GM21786 (cell line): ENCODE measurements at regions not wholly inside any gene's neighbourhood (a gene's known extent, or its start where the extent isn't known, plus 50 kb on each side); places are given as distances from the start of the nearest gene placed in this dataset.
"Not testable (repeated sequence)": the region's sequence is repeated elsewhere in the genome, so short reads cannot be mapped to it uniquely, and the experiment has no call there.

Experiments used
- ATAC-seq: cut with Tn5 transposase; IDR thresholded peaks from one replicate; pipeline ENCODE4 v1.9.1; 2021; ENCODE audit not compliant: unreplicated experiment

DNA sequence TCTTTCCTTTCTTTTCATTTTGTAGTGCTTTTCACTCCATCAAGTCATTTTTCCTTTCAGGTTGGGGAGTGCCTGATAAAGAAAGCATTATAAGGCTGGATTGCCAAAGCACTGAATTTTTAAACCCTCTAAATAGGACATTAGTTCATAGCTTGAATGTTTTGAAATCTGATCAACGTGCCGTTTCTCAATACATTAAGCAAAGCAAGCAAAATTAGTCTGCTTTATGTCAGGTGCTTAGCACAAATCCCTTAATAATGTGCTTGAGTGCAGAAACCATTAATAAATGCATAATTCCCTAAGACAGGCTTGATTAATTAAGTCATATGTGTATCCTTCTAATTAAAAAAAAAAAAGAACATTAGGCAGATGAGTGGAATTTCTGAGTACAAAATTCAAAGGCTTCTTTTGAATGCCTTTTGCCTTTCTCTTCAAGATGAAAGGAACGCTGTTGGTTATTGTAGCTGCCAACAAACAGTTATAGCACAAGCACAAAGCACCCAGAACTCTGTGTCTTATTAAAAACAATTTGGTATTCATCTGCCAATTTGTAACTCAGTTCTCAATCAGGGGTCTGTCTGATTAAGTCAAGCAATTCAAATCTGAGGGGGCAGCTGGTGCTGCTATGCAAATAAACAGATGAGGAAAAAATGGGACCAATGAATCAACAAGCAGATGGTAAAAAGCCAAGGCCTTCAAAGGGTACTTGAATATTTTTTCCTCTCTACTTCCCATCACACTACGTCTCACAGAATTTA is 233.7 kb downstream of the TLE1 start:
- ATAC-seq: no peak

DNA sequence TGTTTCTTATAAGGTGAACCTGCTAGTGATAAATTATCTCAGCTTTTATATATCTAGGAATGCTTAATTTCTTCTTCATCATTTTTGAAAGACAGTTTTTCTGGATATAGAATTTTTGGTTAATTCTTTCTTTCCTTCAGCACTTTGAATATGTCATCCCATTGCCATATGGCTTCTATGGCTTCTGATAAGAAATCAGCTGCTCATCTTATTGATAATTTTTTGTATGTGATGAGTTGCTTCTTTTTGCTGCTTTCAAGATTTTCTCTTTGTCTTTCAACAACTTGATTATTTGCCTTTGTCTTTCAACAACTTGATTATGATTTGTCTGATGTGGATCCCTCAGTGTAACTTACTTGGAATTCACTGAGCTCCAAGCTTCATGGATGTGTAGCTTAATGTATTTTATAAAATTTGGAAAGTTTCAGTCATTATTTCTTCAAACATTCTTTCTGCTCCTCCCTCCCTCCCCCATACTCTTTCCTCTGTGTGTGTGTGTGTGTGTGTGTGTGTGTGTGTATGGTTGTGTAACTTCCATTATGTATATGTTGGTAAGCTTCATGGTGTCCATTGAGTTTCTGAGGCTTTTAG is 243.9 kb downstream of the TLE1 start:
- ATAC-seq: no peak

- no peak for ATAC-seq
These were observed 257.7 kb downstream of the TLE1 start for GRCh38 chr9:81431641-81432040.

DNA sequence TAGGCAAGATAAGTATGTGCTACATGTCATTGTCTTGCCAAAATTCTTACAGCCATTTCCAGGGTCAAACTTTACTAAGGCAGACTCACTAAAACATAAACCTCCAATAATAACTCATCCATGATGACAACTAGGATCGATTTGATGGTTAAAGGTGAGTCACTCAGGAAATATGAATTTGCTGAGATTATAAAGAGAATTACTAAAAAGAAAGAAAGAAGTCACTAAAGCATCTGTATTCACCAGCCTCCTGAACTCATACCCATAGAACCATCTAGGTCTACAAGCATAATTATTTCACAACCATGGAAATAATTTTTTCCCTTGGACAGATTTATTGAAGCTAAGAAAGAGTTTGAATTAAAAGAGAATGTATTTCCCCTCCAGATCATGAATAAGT is 258.6 kb downstream of the TLE1 start:
- no peak for ATAC-seq

GRCh38 chr9:81427870-81428269 is 261.5 kb downstream of the TLE1 start:
- ATAC-seq: no peak

GRCh38 chr9:81424431-81424830 is 264.9 kb downstream of the TLE1 start:
- ATAC-seq: no peak

DNA sequence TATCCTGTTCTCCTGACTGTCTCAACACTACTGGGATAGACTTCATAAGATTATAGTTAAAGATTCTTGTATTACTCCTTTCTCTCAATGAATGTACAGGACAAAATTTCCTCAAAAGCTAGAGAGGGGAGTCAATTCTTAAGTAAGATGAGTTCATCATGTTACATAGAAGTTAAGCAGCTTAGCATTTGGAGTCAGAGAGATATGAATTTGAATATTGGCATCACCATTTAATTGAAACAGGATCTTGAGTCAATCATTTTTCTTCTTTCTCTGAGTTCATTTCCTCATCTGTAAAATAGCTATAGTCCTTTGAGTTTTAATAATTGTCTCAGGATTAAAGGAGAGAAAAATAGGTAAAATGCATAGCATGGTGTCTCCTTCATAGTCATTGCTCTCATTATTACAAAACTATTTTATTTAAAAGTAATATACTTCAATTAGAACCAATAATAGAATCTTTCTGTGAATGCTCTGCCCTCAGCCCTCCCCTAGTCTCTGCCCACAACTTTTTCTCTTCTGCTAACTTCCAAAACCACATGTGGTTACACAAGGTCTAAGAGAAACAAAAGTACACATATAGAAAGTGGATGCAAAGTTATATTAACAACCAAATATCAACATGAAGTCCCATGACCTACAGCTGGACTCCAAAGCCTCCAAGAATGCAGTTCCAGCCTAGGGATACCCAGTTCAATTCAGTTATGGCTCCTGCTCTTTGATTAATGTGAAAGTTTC is 265.6 kb downstream of the TLE1 start:
- no peak for ATAC-seq

- ATAC-seq: not testable (repeated sequence)
These were observed 268.3 kb downstream of the TLE1 start for GRCh38 chr9:81421090-81421489.

DNA sequence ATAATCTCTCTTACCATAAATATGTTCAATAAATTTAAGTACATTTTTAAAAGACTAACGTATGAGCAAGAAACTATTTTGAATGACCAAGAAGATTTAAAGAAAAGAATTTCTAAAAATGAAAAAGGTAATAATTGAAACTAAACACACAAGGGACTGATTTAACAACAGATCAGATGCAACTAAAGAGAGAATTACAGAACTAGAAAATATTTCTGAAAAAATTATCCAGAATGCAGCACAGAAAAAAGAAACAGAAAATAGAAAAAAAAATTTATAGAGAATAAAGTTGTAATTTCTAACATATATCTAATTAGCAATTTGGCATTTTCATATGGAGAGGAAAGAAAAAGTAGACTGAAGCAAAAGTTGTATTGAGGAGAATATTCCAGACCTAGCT is 269.3 kb downstream of the TLE1 start:
- no peak for ATAC-seq

GRCh38 chr9:81417941-81418340 is 271.4 kb downstream of the TLE1 start:
- no peak for ATAC-seq

DNA sequence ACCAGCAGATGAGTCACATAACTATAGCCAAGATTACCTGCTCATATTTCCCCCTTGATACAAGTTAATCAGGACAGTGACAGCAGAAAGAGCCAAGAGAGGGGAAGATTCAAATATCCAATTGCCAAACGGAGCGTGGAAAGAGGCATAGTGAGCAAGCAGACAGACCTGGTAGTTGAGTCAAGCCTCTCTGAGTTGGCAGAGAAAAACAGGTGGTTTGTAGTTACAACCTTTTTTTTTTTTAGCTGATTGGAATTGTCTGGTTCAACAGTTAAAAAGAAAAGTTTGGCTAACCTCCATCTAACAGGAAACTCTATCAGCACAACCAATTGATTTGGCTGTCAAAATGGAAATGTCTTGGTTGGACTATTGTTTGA is 272.1 kb downstream of the TLE1 start:
- no peak for ATAC-seq

DNA sequence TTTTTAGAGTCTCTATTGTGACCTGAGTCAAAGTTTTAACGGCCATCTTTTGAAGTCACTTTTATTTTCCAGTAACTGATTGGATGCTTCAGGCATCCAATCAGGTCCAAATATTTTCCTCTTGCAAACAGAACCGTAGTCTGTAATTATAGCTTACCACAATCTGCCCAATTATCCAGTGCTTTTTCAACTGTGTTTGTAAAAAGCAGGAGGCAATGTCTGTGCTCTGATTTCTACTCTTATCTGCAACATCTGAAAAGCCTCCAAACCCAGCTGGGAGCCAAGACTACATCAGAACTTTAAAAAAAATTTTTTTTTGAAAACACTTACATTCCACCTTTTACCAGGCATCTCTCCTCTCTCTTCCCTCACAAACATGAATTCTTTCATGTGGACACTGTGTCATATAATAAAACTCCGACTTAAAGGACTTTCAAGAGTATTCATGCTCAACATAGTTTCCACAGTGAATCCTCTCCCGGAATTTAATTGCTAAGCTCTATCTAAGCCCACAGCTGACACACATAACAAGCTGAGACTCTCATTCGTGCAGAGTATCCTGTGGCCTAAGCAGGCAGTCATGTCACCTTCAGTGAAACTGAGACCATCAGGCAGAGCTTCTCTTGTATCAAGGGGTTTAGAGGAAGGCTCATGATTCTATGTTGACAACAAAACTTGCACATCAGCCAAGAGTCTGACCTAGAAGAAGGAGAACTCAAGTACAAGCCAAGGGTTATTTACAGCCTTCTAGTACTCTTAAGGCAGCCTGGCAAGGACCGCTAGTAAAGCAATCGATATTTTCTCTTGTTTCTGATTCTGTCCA is 272.7 kb downstream of the TLE1 start:
- ATAC-seq: no peak

GRCh38 chr9:81414836-81415235 is 274.5 kb downstream of the TLE1 start:
- ATAC-seq: no peak

GRCh38 chr9:81411961-81412360 is 277.4 kb downstream of the TLE1 start:
- no peak for ATAC-seq

DNA sequence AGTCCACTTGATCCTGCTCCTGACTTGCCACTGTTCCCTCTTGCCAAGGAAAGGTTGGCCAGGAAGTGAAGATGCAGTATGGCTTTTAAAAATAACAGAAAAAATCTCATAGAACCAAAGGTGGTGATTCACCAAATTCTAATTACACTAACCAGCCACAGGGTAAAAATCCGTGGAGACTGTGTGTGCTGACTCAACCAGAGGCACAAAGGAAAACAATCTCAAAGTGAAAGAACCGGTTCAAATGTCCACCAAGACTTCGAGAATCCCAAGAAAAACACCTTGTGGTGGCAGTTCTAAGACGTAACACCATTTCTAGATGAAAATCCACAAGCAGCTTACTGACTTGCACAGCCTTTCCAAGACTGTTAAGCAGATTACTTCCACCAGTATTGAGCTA is 279.1 kb downstream of the TLE1 start:
- ATAC-seq: no peak

- ATAC-seq: no peak
These were observed 280.4 kb downstream of the TLE1 start for GRCh38 chr9:81408951-81409350.

- ATAC-seq: no peak
These were observed 284.3 kb downstream of the TLE1 start for GRCh38 chr9:81404931-81405598.

GRCh38 chr9:81397481-81398381 is 291.6 kb downstream of the TLE1 start:
- ATAC-seq: no peak

- ATAC-seq: no peak
These were observed 292.8 kb downstream of the TLE1 start for GRCh38 chr9:81396528-81396927.

DNA sequence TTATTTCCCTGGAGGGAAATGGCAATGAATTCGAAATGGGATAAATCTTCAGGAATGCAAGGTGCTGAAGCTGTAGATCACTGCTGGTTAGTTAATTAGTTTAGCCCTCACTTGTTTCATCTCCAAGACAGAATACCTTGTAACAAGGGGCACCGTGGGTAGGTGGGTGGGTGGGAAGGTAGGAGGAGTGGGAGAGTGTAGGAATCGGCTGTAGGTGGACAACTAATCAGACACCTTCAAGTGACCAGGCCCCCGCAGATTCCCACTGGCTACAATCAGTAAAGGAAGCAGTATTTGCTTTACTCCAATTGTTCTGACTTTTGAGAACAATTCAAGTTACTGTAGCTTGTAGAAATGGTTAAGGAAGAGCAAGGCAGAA is 293.7 kb downstream of the TLE1 start:
- ATAC-seq: no peak
